ENCODE measurements at regions not wholly inside any gene's neighbourhood (a gene's known extent, or its start where the extent isn't known, plus 50 kb on each side); places are given as distances from the start of the nearest gene placed in this dataset.

DNA sequence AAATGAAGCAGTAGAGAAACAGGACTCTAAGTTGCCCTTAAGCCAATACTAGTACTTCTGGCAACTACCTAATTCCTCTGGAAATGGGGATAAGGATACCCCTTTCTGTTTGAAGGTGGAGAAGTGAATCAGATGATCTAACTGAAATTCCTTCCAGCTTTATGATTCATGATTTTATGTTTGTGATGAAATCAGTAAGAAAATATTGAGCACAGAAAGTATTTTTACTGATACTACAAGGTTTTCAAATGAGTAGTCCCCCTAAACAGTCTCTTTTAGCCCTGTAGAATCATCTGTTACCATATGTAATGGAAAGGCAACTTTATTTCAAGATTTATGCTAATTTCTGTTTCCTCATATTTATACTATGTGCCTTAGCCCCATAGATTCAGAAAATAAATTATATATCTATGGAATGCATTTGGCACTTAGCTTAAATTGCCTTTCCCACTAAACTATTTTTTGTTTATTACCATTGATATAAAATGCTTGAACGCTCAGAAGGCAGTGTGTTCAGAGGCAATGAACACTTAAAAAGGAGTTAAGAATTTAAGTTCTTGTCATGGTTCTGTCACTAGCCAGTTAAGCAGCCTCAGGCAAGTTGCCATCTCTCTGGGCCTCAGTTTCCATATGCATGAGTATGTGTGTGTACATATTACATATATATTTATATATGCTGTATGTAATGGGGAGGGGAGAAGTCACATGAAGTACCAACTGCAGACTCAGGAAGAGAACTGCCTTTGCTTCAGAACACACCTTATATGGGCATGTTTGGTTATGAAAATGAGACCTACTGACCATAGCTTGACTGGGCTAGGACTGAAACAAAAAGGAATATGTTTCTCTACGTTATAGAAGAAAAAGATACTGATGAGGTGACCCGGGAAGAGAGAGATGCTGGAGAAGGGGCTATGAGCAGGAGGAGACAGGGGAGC, 97.7 kb downstream of the CDC42EP3 start:
- TF ChIP-seq CTCF (IDR thresholded peaks at IDR 0.05) (no peak), POLR2A (IDR thresholded peaks at IDR 0.05) (no peak)
